Left lobe of liver (tissue), 2 donors: ENCODE measurements at regions not wholly inside any gene's neighbourhood (a gene's known extent, or its start where the extent isn't known, plus 50 kb on each side); places are given as distances from the start of the nearest gene placed in this dataset.

Source experiments
- ATAC-seq: fragments of 200-7000 bp; cut with Tn5 transposase; one replicate; pipeline ENCODE4 v1.9.1; 2020; ENCODE audit warnings: mild to moderate bottlenecking, moderate library complexity
- DNase-seq: peaks from one replicate; pipeline ENCODE4 v3.0.0-alpha.2; 2020; ENCODE audit warnings: low spot score
- donor health status: DM: no; HTN: no; CAD: no; lungs with moderate emphysema.
- donor health status: DM: no; HTN: yes; CAD: no.

GRCh38 chr14:53330441-53330840, 177.3 kb upstream of the DDHD1 start:
- ATAC-seq (no peak), DNase-seq (no peak)

GRCh38 chr14:53328841-53329240, 175.7 kb upstream of the DDHD1 start:
- ATAC-seq: no peak
- no peak for DNase-seq

- DNase-seq (no peak), ATAC-seq (no peak)
These were observed 174.6 kb upstream of the DDHD1 start for GRCh38 chr14:53327716-53328115.

GRCh38 chr14:53325176-53325806, 172.2 kb upstream of the DDHD1 start:
- DNase-seq (no peak), ATAC-seq (no peak)

GRCh38 chr14:53316504-53316903, 163.4 kb upstream of the DDHD1 start:
- no peak for DNase-seq
- peak; percentile 62 for ATAC-seq

GRCh38 chr14:53310412-53310811, 157.3 kb upstream of the DDHD1 start:
- DNase-seq: no peak
- ATAC-seq: no peak

GRCh38 chr14:53306911-53307310, 153.8 kb upstream of the DDHD1 start:
- ATAC-seq (no peak), DNase-seq (no peak)

GRCh38 chr14:53306267-53306721, 153.2 kb upstream of the DDHD1 start:
- ATAC-seq (peak; percentile 97), DNase-seq (no peak)

GRCh38 chr14:53304726-53305381, 151.7 kb upstream of the DDHD1 start:
- DNase-seq: no peak
- ATAC-seq: no peak

- DNase-seq: no peak
- peak; percentile 74 for ATAC-seq
These were observed 143.0 kb upstream of the DDHD1 start for GRCh38 chr14:53295985-53296582.

- DNase-seq: no peak
- no peak for ATAC-seq
These were observed 142.2 kb upstream of the DDHD1 start for GRCh38 chr14:53295372-53295771.

GRCh38 chr14:53286301-53286700, 133.2 kb upstream of the DDHD1 start:
- no peak for ATAC-seq
- DNase-seq: no peak

GRCh38 chr14:53285821-53286220, 132.7 kb upstream of the DDHD1 start:
- no peak for ATAC-seq
- DNase-seq: no peak

- ATAC-seq: no peak
- no peak for DNase-seq
These were observed 131.9 kb upstream of the DDHD1 start for GRCh38 chr14:53285064-53285463.

GRCh38 chr14:53278602-53279506, 125.7 kb upstream of the DDHD1 start:
- ATAC-seq (no peak), DNase-seq (no peak)

- ATAC-seq (no peak), DNase-seq (no peak)
These were observed 120.5 kb upstream of the DDHD1 start for GRCh38 chr14:53273671-53274072.

GRCh38 chr14:53265025-53265424, 111.9 kb upstream of the DDHD1 start:
- no peak for DNase-seq
- ATAC-seq: no peak

GRCh38 chr14:53260928-53261327, 107.8 kb upstream of the DDHD1 start:
- ATAC-seq (no peak), DNase-seq (no peak)

- DNase-seq (no peak), ATAC-seq (no peak)
These were observed 107.2 kb upstream of the DDHD1 start for GRCh38 chr14:53260286-53260685.

GRCh38 chr14:53252141-53252540, 99.0 kb upstream of the DDHD1 start:
- DNase-seq: no peak
- ATAC-seq: no peak

GRCh38 chr14:53249059-53249458, 95.9 kb upstream of the DDHD1 start:
- DNase-seq (no peak), ATAC-seq (no peak)
